ENCODE measurements at regions not wholly inside any gene's neighbourhood (a gene's known extent, or its start where the extent isn't known, plus 50 kb on each side); places are given as distances from the start of the nearest gene placed in this dataset.

DNA sequence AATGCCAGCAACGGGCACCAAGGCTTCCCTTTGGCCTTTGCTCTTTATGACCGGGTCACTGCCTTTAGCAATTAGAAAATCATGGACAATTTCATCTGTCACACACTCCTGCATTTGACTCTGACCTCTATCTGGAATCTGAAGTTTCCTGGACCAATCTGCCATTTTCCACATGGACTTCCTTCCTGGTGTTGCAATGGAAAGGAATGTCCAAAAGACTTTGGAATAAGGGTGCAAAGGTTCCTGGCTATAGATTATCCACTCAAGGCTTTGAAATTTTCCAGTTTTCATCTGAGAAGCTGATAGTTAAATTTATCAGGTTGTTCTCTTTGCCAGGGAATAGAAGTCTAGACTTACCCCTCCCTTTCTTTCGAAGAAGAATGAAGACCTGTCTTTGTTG is 523.1 kb upstream of the ZNF462 start:
- H3K79me2 ChIP-seq (ENCODE audit: control insufficient read depth, insufficient read depth, low read length) = no peaks in the 10 kb centered on the region
- dilution Hi-C loops (cut with MboI; ENCODE audit: extremely low pct_ligation_motif_present, low sequenced_read_pairs) = no loop called here
- H3K27me3 ChIP-seq (ENCODE audit: control insufficient read depth, extremely low read depth, insufficient read depth, low read length) = no peaks in the 10 kb centered on the region
- H3K27ac ChIP-seq (ENCODE audit: control insufficient read depth, insufficient read depth, low read length) = no peak overlapping the region
- DNase-seq (ENCODE audit: low read depth, low spot score) (no peak), FAIRE-seq (no peak)
- no peaks in the 10 kb centered on the region for H3K9me1 ChIP-seq (ENCODE audit: control insufficient read depth, extremely low read depth, insufficient read depth, low read length)
- H3K9me3 ChIP-seq (ENCODE audit: control insufficient read depth, low read depth, low read length) = no peaks in the 10 kb centered on the region
- no peak for TF ChIP-seq EZH2 (IDR thresholded peaks at IDR 0.05; ENCODE audit: low read length)
- TF ChIP-seq, protein P1, sequence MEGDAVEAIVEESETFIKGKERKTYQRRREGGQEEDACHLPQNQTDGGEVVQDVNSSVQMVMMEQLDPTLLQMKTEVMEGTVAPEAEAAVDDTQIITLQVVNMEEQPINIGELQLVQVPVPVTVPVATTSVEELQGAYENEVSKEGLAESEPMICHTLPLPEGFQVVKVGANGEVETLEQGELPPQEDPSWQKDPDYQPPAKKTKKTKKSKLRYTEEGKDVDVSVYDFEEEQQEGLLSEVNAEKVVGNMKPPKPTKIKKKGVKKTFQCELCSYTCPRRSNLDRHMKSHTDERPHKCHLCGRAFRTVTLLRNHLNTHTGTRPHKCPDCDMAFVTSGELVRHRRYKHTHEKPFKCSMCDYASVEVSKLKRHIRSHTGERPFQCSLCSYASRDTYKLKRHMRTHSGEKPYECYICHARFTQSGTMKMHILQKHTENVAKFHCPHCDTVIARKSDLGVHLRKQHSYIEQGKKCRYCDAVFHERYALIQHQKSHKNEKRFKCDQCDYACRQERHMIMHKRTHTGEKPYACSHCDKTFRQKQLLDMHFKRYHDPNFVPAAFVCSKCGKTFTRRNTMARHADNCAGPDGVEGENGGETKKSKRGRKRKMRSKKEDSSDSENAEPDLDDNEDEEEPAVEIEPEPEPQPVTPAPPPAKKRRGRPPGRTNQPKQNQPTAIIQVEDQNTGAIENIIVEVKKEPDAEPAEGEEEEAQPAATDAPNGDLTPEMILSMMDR (optimal IDR thresholded peaks at IDR 0.05 in 1 of 3, IDR thresholded peaks at IDR 0.05 in 1 of 3, conservative IDR thresholded peaks at IDR 0.05 in 1 of 3; ENCODE audit: extremely low read depth in 1 of 3, insufficient read depth in 2 of 3, low read length in 3 of 3) = no peak
- no peaks in the 10 kb centered on the region for H3K36me3 ChIP-seq (ENCODE audit: control insufficient read depth in 2 of 2, extremely low read depth in 1 of 2, insufficient read depth in 2 of 2, low read length in 2 of 2)
- H3K4me3 ChIP-seq (ENCODE audit: control insufficient read depth in 2 of 3, extremely low read depth in 1 of 3, insufficient read depth in 2 of 3, low read depth in 1 of 3, low read length in 3 of 3) = no peak overlapping the region
- H2AFZ ChIP-seq (ENCODE audit: control insufficient read depth, low read length) = no peak overlapping the region
- no peak overlapping the region for H3K9ac ChIP-seq (ENCODE audit: control insufficient read depth, extremely low read depth, insufficient read depth, low read length)
- no peak overlapping the region for H3K4me2 ChIP-seq (ENCODE audit: control insufficient read depth, extremely low read depth, insufficient read depth, low read depth, low read length)
- H3K4me1 ChIP-seq (ENCODE audit: control insufficient read depth, extremely low read depth, insufficient read depth, low read length) = no peaks in the 10 kb centered on the region
- H4K20me1 ChIP-seq (ENCODE audit: control insufficient read depth, extremely low read depth, insufficient read depth, low read length) = no peaks in the 10 kb centered on the region

DNA sequence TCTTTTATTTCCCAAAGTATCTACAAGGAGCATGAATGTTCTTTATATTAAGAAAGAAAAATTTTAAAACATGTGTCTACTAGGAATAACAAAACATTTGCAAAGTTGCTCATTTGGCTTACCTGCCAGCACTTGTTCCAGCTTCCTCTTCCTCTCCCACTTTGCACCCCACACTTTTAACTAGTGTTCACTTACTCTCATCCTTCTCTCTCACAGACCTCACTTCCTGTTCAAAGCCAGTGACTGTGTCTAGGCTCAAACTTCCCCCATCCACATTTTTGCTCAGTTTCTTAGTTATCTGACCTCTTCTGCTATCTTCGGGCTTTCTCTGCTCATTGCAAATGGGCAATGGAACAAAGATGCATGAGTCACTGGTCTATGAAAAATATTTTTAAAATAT is 512.2 kb upstream of the ZNF462 start:
- no peak overlapping the region for H3K9ac ChIP-seq (ENCODE audit: control insufficient read depth, extremely low read depth, insufficient read depth, low read length)
- H3K79me2 ChIP-seq (ENCODE audit: control insufficient read depth, insufficient read depth, low read length) = no peaks in the 10 kb centered on the region
- H3K27me3 ChIP-seq (ENCODE audit: control insufficient read depth, extremely low read depth, insufficient read depth, low read length) = no peaks in the 10 kb centered on the region
- H3K9me3 ChIP-seq (ENCODE audit: control insufficient read depth, low read depth, low read length) = no peaks in the 10 kb centered on the region
- H3K4me3 ChIP-seq (ENCODE audit: control insufficient read depth in 2 of 3, extremely low read depth in 1 of 3, insufficient read depth in 2 of 3, low read depth in 1 of 3, low read length in 3 of 3) = no peak overlapping the region
- H3K36me3 ChIP-seq (ENCODE audit: control insufficient read depth in 2 of 2, extremely low read depth in 1 of 2, insufficient read depth in 2 of 2, low read length in 2 of 2) = no peaks in the 10 kb centered on the region
- peak overlapping the region; percentile 41 for H2AFZ ChIP-seq (ENCODE audit: control insufficient read depth, low read length)
- peaks cover 2% of the 10 kb centered on the region for H3K4me1 ChIP-seq (ENCODE audit: control insufficient read depth, extremely low read depth, insufficient read depth, low read length)
- TF ChIP-seq EZH2 (IDR thresholded peaks at IDR 0.05; ENCODE audit: low read length) = no peak
- TF ChIP-seq, protein P1 (optimal IDR thresholded peaks at IDR 0.05 in 1 of 3, IDR thresholded peaks at IDR 0.05 in 1 of 3, conservative IDR thresholded peaks at IDR 0.05 in 1 of 3; ENCODE audit: extremely low read depth in 1 of 3, insufficient read depth in 2 of 3, low read length in 3 of 3) = no peak
- H3K9me1 ChIP-seq (ENCODE audit: control insufficient read depth, extremely low read depth, insufficient read depth, low read length) = no peaks in the 10 kb centered on the region
- FAIRE-seq (peak; percentile 32), DNase-seq (ENCODE audit: low read depth, low spot score) (no peak)
- no peaks in the 10 kb centered on the region for H4K20me1 ChIP-seq (ENCODE audit: control insufficient read depth, extremely low read depth, insufficient read depth, low read length)
- peak overlapping the region; percentile 43 for H3K4me2 ChIP-seq (ENCODE audit: control insufficient read depth, extremely low read depth, insufficient read depth, low read depth, low read length)
- H3K27ac ChIP-seq (ENCODE audit: control insufficient read depth, insufficient read depth, low read length) = no peak overlapping the region
- dilution Hi-C loops (cut with MboI; ENCODE audit: extremely low pct_ligation_motif_present, low sequenced_read_pairs) = no loop called here
